Activated CD4-positive, alpha-beta T cell treated with anti-CD3 and anti-CD28 coated beads, Interleukin-2, amount 10 ng/mL, durations not matched to agents 24 days and 14 days (primary cell): ENCODE measurements at regions not wholly inside any gene's neighbourhood (a gene's known extent, or its start where the extent isn't known, plus 50 kb on each side); places are given as distances from the start of the nearest gene placed in this dataset.

Experiments
- DNase-seq: peaks from one replicate; pipeline ENCODE4 v3.0.0; 2022
- H3K27ac Mint-ChIP-seq: one replicate; pipeline ENCODE4 v1.8.0; 2022; ENCODE audit warnings: mild to moderate bottlenecking, mixed read lengths
- H3K27me3 Mint-ChIP-seq: one replicate; pipeline ENCODE4 v1.8.0; 2022; ENCODE audit warnings: mixed read lengths
- H3K36me3 Mint-ChIP-seq: one replicate; pipeline ENCODE4 v1.8.0; 2022; ENCODE audit warnings: low read depth, mild to moderate bottlenecking, mixed read lengths
- H3K4me1 Mint-ChIP-seq: one replicate; pipeline ENCODE4 v1.8.0; 2021; ENCODE audit warnings: mixed read lengths
- H3K4me3 Mint-ChIP-seq: one replicate; pipeline ENCODE4 v1.8.0; 2022; ENCODE audit warnings: mild to moderate bottlenecking, moderate library complexity, mixed read lengths
- H3K9me3 Mint-ChIP-seq: one replicate; pipeline ENCODE4 v1.8.0; 2021; ENCODE audit warnings: mixed read lengths
- intact Hi-C: fragments of 100-400 bp; cut with micrococcal nuclease; formaldehyde crosslinking; loops from one replicate; pipeline ENCODE4 v1.15.1; 2023

GRCh38 chr11:20238712-20239111 lies 78.4 kb upstream of the DBX1 start:
- intact Hi-C loops, result no loop called here
- DNase-seq, result no peak
- H3K4me1 Mint-ChIP-seq, result no peaks in the 10 kb centered on the region
- H3K36me3 Mint-ChIP-seq, result no peaks in the 10 kb centered on the region
- no peaks in the 10 kb centered on the region for H3K9me3 Mint-ChIP-seq
- no peak overlapping the region for H3K4me3 Mint-ChIP-seq
- no peak overlapping the region for H3K27ac Mint-ChIP-seq
- peaks cover 4% of the 10 kb centered on the region for H3K27me3 Mint-ChIP-seq

GRCh38 chr11:20235164-20235563 lies 74.9 kb upstream of the DBX1 start:
- no peaks in the 10 kb centered on the region for H3K36me3 Mint-ChIP-seq
- DNase-seq, result no peak
- no peak overlapping the region for H3K4me3 Mint-ChIP-seq
- H3K27ac Mint-ChIP-seq, result no peak overlapping the region
- no peaks in the 10 kb centered on the region for H3K4me1 Mint-ChIP-seq
- no peaks in the 10 kb centered on the region for H3K9me3 Mint-ChIP-seq
- intact Hi-C loops, result no loop called here
- no peaks in the 10 kb centered on the region for H3K27me3 Mint-ChIP-seq

- Mint-ChIP-seq H3K27me3 (no peaks in the 10 kb centered on the region), H3K36me3 (no peaks in the 10 kb centered on the region), H3K4me1 (no peaks in the 10 kb centered on the region), H3K4me3 (no peak overlapping the region), H3K27ac (no peak overlapping the region), H3K9me3 (peaks cover 4% of the 10 kb centered on the region)
- no peak for DNase-seq
- intact Hi-C loops, result no loop called here
Measured at GRCh38 chr11:20227631-20228030, 67.4 kb upstream of the DBX1 start.

- Mint-ChIP-seq H3K27me3 (no peaks in the 10 kb centered on the region), H3K4me1 (no peaks in the 10 kb centered on the region), H3K4me3 (no peak overlapping the region), H3K36me3 (no peaks in the 10 kb centered on the region), H3K9me3 (peaks cover 4% of the 10 kb centered on the region), H3K27ac (no peak overlapping the region)
- intact Hi-C loops, result no loop called here
- no peak for DNase-seq
Measured at GRCh38 chr11:20226933-20227332, 66.7 kb upstream of the DBX1 start.

DNA sequence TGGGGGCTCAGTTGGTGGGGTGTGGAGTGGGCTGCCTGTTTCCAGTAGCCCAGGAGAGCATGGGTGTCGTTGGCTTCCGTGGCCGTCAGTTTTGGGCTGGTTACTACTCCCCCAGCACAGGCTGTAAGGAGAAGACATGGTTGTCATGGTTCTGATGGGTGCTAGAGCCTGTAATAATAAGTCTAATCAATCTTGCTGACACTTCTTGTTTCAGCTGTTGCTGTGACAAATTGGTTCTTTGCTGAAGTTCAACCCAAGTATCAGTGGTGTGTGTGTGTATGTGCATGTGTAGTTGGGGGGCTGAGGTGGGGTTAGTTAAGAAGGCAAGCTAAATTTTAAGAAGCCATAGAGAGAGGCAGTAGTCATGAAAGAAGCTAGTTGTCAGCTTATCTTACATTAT lies 61.3 kb upstream of the DBX1 start:
- DNase-seq, result no peak
- no peaks in the 10 kb centered on the region for H3K4me1 Mint-ChIP-seq
- H3K36me3 Mint-ChIP-seq, result no peaks in the 10 kb centered on the region
- H3K4me3 Mint-ChIP-seq, result no peak overlapping the region
- no peaks in the 10 kb centered on the region for H3K9me3 Mint-ChIP-seq
- H3K27ac Mint-ChIP-seq, result no peak overlapping the region
- H3K27me3 Mint-ChIP-seq, result no peaks in the 10 kb centered on the region
- intact Hi-C loops, result no loop called here

DNA sequence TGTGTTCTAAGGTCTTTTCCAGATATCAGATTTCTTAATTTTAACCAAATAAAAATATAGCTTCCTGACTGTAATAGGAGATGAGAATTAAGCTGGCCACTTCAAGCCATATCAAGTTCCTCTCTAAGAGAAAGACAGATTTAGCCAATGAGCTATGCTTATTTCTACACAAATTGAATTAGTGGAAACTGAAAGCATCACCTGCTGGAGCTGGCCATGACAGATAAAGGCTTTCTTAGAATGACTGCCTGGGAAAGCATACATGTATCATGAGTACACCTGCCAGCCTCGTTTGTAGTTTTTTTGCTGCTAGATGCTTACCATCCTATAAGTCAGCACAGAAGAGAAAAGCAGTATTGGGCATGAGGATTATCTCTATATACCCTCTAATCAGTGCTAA lies 53.5 kb upstream of the DBX1 start:
- intact Hi-C loops, result no loop called here
- Mint-ChIP-seq H3K27me3 (peaks cover 19% of the 10 kb centered on the region), H3K36me3 (no peaks in the 10 kb centered on the region), H3K4me3 (no peak overlapping the region), H3K27ac (no peak overlapping the region), H3K4me1 (no peaks in the 10 kb centered on the region), H3K9me3 (no peaks in the 10 kb centered on the region)
- DNase-seq, result no peak

DNA sequence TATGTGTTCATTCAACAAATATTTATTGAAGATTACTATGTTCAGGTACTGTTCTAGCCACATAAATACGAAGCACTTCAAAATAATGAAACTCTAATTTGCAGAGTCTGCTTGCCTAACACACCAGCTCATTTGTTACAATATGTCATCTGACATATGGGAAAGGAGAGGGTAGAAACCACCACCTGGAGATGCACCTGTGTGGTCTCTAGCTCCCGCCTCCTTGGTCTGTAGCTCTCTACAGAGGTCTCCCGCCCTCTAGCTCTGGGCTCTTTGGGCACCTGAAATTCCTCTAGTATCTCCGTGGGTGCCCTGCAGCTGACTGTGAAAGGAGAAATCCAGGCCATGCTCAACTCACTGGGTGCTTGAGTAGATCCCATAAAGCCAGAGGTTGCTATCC lies 51.4 kb upstream of the DBX1 start:
- Mint-ChIP-seq H3K27ac (no peak overlapping the region), H3K4me1 (no peaks in the 10 kb centered on the region), H3K36me3 (no peaks in the 10 kb centered on the region), H3K4me3 (no peak overlapping the region), H3K9me3 (peaks cover 4% of the 10 kb centered on the region), H3K27me3 (peaks cover 35% of the 10 kb centered on the region)
- no peak for DNase-seq
- intact Hi-C loops, result no loop called here
